KG1 (cell line): ENCODE measurements at regions not wholly inside any gene's neighbourhood (a gene's known extent, or its start where the extent isn't known, plus 50 kb on each side); places are given as distances from the start of the nearest gene placed in this dataset.
A peak's percentile ranks its signal among the peaks of the same experiment; 100 is the strongest.
"Not testable (repeated sequence)": the region's sequence is repeated elsewhere in the genome, so short reads cannot be mapped to it uniquely, and the experiment has no call there.

ENCODE experiments used
- DNase-seq: peaks from one replicate; lab custom pipeline; 2025; lab: John Stamatoyannopoulos, UW

DNA sequence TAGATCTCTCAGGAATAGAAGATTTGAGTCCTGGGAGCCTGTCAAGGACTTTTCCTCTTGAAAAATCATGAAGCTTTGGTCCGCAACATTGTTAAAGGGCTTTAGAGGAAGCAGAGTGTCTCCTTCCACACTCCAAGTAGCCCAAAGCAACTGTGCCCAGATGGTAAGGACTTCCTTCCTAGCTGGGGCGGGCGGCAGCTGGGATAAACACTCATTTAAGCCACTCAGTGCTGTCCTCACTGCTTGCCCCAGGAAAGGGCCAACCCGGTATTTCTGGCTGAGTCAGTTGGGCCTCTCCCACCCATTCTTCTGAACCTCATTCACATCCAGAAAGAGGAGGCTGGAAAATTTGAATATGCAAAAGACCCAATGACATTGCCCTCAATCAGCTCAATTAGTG is 144.3 kb downstream of the CHIC2 start:
- no peak for DNase-seq

DNA sequence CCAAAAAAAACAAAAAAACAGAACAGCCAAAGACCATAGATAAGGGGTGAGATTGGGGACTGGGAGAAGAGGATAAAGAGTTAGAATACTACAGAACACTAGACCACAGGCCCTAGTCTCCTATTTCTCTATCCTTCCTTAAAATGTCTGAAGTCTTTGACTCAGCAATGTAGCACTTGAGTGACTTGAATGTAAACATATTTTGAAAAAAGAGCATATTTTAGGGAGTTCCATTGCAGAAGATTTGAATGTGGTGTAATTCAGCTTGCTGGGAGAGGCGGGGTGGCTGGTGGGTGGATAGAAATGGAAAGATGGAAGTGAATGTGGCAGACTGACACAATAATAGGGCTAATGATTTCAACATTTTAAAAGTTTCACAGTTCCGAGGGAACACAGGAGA is 144.9 kb downstream of the CHIC2 start:
- no peak for DNase-seq

DNA sequence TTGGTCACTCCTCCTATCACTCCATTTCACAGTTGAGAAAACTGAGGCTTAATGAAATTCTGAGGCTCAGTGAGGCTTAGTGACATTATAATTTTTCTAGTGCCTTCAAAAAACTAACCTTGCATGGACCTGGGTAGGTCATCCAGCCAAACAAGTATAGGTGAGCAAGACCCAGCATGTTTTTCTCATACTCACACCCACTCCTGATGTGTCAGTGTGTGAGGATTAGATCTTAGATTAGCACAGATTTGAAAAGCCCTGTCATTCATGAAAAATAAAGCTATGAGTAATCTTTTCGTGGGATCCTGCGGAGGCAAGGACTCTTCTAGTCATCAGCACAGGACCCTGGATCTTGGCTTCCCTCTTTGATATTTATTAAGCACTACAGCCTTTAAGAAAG is 146.7 kb downstream of the CHIC2 start:
- DNase-seq: no peak

DNA sequence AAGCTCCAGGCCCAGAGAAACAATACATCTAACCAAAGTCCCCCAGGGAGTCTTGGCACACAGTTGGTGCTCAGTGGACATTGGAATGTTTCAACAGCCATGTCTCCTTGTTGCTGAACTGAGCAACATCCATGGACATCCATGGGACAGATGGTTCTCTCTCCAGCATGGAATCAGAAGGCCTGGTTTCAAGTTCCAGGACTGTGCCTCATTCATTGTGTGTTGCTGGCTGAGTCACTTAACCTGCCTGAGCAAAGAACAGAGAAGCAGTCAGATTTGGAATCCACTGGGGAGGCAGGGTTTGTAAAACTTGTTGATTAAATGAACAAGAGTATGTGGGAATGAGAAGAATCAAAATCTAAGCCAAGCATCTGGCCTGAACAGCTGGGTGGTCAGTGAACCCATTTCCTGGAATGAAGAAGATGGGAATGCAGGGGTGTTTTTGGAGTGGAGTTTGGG is 147.9 kb downstream of the CHIC2 start:
- DNase-seq: no peak

DNA sequence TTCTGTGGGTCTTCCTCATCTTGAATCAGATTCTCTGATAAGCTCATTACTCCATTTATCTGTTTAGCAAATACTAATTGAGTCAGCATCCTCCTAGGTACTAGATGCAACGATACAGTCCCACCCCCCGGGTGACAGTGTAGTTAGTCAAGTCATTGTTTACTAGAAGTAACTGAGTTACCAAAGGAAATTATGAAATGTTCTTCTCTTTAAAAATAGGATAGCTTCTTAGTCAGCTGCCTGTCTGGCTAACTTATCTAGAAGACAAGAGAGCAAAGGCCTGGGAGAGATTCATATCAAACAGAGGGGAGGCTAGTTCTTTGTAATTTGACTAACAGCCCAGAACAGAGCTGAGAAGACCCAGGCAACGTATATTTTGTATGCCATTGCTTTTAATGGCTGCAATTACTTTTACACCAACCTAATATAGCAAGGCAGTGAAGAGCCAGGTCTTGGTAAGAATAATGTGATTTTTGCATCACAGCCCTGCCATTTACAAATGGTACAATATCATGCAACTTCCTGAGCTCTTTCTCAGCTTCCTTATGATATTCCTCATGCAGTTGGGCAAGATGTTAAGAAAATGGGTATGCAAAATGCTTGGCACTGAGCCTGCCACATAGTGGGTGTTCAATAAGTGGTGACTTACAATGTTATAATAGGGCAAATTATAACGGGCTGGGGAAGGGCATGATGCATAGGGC is 149.9 kb downstream of the CHIC2 start:
- no peak for DNase-seq

DNA sequence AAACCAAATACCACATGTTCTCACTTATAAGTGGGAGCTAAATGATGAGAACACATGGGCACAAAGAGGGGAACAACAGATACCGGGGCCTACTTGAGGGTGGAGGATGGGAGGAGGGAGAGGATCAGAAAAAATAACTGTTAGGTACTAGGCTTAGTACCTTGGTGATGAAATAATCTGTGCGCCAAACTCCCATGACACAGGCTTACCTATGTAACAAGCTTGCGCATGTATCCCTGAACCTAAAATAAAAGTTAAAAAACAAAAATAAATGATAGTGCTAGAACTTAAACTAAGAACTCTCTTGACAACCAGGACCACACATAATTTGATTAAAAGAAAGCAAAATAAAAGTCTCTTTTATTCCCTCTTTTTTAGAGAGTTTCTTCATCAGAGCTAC is 150.6 kb downstream of the CHIC2 start:
- no peak for DNase-seq

DNA sequence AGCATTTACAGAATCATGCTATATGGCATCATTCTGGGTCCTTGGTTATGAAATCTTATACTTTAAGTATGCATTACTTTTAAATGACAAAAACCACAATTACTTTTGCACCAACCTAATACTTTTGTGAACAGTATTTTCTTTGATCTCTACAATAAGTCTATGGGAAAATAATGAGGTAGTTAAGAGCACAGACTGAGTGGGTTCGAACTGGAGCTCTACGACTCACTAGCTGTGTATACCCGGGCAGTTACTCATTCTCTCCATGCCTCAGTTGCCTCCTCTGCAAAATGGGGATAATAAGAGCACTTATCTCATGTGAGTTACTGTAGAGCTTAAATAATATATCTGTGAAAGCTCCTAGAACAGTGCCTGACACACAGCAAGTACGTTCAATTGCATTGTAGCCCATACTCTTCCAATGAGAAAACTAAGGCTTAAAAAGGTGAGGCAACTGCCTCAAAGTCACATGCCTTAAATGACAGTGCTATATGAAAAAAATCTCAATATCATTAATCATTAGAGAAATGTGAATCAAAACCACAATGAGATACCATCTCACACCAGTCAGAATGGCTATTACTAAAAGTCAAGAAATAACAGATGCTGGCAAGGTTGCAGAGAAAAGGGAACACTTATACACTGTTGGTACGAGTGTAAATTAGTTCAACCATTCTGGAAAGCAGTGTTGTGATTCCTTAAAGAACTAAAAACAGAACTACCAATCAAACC is 151.5 kb downstream of the CHIC2 start:
- DNase-seq: no peak

DNA sequence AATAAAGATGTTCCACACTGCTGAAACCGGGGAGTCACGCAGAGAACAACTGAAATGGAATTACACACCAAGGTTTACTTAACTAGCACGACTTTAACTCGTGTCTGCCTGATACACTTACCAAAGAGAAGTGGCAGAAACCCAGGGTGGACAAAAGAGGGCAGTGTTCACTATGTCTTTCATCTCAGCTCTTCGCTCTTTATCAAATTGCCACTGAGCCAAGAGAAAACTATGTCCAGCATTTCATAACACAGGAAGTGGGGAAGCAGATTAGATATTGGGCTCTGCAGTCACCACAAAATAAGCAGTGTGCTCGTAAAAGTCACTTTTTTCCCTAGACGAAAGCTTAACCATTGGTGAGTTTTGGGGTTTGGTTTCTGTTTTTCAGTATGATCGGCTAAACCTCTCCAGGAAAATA is 155.7 kb downstream of the CHIC2 start:
- peak; percentile 23 for DNase-seq

DNA sequence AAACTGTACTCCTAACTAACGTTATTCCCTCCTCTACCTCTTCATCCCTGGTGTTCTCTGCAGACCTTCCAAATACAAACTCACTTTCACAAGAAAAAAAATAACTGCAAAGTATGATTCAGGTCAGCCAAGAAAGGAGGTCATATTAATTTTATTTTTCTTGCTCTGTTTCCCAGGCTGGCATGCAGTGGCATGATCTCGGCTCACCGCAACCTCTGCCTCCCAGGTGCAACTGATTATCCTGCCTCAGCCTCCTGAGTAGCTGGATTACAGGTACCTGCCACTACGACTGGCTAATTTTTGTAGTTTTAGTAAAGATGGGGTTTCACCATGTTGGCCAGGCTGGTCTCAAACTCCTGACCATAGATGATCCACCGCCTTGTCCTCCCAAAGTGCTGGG is 156.6 kb downstream of the CHIC2 start:
- no peak for DNase-seq

DNA sequence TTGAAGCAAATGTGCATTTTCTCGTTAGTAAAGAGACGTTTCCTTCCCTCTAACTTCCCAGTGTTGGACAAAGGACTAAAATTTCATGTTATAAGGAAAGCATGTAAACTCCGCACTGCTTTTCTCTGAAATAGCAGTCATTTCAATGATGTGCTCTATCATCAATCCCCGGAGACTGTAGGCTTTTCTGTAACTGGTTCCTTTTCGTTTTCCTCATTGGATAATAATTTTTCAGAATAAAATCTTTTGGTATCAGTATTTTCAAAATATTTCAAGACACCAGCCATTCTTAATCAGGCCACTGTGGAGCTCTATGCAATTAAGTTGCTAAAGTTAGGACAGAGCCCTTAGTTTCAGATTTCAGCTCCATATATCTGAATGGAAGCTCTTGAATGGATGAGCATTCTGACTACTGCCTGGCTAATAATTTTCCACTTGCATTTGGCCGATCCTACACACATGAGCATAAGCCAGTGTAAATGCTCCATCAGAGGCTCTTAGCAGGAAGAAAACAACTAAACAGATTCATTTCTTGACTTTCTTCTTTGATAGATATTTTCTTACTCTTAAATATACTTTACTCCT is 157.7 kb downstream of the CHIC2 start:
- DNase-seq: no peak

DNA sequence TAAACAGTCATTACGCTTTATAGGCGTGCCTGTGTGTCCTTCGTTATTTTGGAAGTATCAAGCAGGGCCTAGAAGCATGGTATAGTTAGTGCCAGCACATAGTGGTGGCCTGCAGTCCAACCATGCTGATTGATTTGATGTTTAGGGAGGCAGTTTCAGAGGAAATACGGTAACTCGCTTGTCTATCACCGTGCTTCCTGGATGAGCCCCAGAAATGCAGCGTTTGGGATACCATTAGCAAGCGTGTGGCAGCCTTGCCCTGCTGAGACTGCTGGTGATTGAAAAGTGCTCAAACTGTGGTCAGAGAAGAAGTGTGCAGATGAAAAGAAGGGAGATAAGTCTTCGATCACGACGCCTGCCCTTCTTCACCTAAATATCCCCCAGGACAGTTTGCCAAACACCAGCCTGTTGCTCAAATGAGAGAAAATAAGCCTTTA is 158.4 kb downstream of the CHIC2 start:
- no peak for DNase-seq

DNA sequence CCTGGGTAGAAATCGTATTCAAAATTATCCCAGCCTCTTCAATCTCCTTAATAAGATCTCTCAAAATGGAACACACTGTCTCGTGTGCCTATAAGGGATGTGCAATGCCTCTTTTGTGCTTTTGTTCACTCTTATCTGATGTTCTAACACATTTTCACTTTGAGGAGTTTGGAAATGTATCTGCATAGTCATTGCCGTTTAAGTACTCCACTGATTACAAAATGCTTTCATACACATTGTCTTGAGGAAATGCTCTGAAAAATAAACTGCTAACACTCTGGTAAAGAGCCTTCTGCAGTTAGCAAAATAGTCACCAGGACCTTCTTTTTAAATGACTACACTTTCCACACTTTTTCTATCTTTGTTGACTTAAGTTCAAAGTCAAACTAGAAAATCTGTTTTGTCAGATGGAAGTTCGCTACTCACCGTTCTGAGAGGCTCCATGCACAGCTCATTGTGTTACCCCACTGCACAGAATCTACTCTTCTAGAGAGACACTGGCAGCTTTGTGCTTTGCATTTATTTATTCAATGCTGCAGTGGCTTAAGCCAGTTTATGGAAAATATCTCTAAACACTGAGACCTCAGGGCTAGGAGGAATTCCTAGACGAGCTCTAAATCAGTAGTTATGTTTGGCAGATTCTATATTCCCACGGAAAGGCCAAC is 159.0 kb downstream of the CHIC2 start:
- no peak for DNase-seq

DNA sequence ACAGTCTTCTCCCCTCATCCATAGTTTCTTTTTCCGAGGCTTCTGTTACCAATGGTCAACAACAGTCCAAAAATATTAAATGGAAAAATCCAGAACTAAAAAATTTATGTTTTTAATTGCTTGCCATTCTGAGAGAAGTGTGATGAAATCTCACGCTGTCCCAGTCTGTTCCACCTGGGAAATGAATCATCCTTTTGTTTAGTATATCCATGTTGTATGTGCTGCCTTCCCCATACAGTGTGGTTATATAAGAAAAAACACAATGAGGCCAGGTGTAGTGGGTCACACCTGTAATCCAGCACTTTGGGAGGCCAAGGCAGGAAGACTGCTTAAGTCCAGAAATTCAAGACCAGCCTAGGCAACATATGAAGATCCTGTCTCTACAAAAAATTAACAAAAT is 161.6 kb downstream of the CHIC2 start:
- no peak for DNase-seq

DNA sequence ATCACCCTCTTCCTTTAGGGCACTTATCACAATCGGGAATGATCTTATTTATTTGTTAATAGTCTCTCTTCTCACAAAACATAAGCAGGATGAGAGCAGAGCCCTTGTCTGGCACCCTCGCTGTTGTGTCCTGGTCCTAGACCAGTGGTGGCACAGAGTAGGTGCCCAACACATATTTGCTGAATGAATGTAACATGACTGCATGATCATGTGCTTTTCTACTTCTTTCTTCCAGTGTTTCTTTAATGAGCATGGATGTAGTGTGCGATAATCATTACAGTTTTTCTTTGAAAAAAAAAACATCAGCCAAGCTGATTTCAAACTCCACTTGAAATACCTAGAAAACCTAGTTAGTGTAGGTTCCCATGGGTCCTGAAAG is 164.1 kb downstream of the CHIC2 start:
- DNase-seq: no peak

DNA sequence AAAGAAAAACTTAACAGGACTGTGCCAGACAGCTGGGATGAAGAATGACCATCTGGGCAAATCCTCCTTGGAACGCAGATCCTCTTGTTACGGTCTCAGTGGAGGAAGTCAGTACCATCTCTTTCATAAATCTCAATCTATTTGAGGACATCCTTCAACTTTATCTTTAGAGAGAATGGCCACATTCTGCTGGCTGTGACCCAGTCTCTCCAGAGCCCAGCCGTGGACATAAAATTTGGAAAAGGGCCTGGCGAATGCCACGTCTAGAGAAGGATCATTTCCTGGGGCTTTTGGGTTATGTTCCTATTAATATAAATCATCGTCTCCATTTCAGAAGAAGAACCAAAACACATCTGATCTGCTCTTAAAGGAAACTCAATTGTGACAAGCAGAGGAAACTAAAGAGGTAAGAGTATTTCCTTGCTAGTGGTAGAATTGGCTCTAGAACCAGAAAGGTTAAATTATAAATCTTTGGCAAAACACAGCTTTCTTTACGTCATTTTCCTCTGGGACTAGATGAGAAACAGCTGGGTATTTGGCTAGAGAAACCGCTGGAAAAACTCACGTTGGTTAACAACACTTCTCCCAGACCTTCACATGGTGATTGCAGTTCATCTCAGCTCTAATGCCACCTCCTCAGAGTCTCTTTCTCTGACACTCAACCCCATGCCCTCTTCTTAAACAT is 164.7 kb downstream of the CHIC2 start:
- DNase-seq: no peak

DNA sequence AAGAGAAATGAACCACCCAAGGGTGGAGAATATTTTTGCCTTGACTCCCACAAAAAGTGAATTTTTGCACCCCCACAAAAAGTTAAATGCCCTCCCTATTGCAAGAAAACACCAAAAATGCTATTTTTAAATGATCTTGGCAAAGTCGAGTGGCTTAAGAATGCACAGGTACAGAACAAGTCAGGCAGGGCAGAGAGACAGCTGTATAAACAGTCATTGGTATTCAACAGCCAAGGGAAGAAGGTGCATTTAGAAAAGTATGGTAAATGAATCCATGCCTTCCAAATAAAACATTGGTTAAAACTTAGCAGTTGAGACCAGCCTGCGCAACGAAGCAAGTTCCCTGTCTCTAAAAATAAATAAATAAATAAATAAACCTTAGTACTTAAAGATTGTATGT is 169.3 kb downstream of the CHIC2 start:
- no peak for DNase-seq

DNA sequence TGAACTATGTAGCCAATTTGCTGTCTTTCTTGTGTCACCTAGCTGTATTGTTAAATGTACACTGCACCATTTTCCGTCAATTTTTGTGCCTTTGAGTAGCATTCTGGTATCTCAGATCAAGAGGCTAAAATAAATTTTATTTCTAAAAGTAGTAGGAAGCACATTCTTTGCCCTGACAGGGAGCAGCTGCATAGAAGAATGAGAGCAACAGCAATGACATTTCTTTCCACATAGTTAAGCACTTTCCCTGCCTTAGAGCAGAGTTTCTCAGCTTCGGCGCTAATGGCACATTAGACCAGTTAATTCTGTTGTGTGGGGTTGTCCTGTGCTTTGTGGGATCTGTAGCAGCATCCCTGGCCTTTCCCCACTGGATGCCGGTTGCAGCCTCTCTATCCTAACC is 173.9 kb downstream of the CHIC2 start:
- DNase-seq: no peak

DNA sequence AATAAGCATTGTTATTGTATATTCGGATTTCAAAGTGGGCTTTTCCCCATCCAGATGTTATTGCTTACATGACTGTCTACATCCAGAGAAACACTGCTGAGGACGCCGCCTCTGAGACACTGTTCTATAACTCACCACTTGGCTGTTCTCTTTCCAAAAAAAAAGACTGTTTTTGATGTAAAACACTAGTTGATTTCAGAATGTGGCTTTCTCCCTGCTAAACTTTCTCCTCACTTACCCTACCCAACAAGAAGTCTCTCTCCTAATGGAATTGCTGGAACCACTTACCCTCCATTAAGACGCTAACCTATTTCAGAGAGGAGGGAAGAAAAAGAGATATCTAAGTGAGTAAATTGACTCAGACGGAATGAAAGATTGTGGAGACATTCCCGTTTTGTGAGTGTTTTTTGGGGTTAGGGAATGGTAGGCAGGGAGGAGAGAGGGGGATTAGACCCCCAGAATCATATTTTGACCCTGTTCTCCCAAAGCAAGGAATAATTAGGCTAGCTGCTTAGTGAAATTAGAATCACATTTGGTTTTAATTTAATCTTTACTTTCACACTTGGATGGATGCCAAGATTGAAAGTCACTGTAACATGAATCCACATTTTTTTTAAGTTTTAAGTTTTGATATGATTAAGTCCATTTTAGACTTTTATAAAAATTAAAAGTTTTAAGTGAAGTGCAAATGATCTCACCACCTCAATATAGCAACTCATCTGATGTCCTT is 174.9 kb downstream of the CHIC2 start:
- DNase-seq: no peak

DNA sequence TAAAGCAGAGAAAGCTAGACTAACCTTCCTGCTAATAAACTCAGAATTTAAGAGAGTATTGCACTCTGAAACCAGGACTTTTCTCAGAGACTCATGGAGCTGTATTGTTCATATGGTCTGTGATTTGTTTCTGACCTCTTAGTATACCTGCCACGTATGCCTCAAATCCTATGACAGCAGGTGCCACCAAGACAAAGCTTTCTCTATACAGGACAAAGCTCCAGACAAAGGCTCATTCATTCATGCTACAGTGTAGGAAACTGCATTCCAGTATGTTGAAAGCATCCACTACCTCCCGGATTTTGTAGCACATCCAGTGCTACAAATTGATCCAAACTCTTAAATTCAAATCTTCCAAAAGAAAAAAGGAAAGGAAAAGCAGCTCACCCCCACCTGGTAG is 178.3 kb downstream of the CHIC2 start:
- DNase-seq: no peak

DNA sequence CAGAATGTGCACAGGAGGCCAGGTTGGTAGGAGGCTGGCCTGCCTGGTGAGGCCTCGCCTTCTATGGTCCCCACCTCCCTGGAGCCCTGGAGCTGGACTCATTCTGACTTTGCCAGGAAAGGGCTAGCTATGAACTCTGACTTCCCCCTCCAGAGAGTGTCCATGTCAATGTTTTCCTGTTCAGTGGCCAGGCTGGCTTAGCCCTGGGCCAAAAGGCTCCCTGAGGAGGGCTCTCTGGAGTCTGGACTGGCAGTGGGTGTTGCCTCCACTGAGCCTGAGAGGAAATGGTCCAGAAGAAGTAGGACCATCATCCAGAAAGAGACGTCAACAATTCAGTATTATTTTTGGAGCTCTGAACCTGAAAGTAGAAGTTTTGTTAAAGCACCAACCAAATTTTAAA is 178.7 kb downstream of the CHIC2 start:
- DNase-seq: no peak

DNA sequence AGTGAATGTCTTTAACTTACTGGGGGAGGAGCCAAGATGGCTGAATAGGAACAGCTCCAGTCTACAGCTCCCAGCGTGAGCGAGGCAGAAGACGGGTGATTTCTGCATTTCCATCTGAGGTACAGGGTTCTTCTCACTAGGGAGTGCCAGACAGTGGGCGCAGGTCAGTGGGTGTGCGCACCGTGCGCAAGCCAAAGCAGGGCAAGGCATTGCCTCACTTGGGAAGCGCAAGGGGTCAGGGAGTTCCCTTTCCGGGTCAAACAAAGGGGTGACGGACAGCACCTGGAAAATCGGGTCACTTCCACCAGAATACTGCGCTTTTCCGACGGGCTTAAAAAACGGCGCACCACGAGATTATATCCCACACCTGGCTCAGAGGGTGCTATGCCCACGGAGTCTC is 187.3 kb downstream of the CHIC2 start:
- not testable (repeated sequence) for DNase-seq

DNA sequence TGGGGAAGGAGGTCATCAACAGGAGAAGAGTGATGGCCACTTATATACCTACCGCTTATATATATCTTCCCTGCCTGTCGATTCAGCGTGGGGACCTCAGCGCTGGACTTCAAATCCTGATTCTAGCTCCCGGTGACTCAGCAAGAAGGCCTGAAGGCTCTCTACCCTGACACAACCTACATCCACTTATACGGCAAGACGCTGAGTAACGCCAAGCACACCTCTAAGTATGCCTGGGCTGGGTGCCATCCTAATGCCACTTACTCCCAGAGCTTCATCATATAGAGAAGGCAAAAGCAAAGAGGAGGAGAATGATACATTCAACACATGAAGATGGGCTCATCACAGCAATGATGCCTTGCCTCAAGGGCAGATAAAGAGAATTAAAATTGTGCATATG is 198.3 kb downstream of the CHIC2 start:
- DNase-seq: no peak
